HUES48 (cell line): ENCODE measurements at regions not wholly inside any gene's neighbourhood (a gene's known extent, or its start where the extent isn't known, plus 50 kb on each side); places are given as distances from the start of the nearest gene placed in this dataset.
A peak's percentile ranks its signal among the peaks of the same experiment; 100 is the strongest.

Experiments used
- H3K27ac ChIP-seq: one replicate; pipeline ENCODE4 v1.7.0; 2013; ENCODE audit warnings: low read depth, low read length, inconsistent platforms
- H3K27me3 ChIP-seq: 2 replicates; pipeline ENCODE4 v1.6.1; 2013; ENCODE audit warnings: mild to moderate bottlenecking, low read length; ENCODE audit not compliant: control insufficient read depth, insufficient read depth
- H3K36me3 ChIP-seq: 2 replicates; pipeline ENCODE4 v1.6.1; 2013; ENCODE audit warnings: low read length; ENCODE audit not compliant: control insufficient read depth, insufficient read depth
- H3K4me1 ChIP-seq: 2 replicates; pipeline ENCODE4 v1.6.1; 2013; ENCODE audit warnings: mild to moderate bottlenecking, low read length; ENCODE audit not compliant: control insufficient read depth, insufficient read depth
- H3K4me3 ChIP-seq: 2 replicates; pipeline ENCODE4 v1.5.1; 2013; ENCODE audit warnings: mild to moderate bottlenecking, low read depth, low read length
- H3K9ac ChIP-seq: 2 replicates; pipeline ENCODE4 v1.6.1; 2013; ENCODE audit warnings: mild to moderate bottlenecking, low read depth, low read length, moderate library complexity
- H3K9me3 ChIP-seq: 2 replicates; pipeline ENCODE4 v1.6.1; 2013; ENCODE audit warnings: low read length; ENCODE audit not compliant: control insufficient read depth, insufficient read depth

GRCh38 chr3:27865731-27866130, 143.6 kb upstream of the EOMES start:
- no peak overlapping the region for H3K4me3 ChIP-seq
- no peaks in the 10 kb centered on the region for H3K9me3 ChIP-seq
- no peaks in the 10 kb centered on the region for H3K27me3 ChIP-seq
- H3K9ac ChIP-seq, result no peak overlapping the region
- H3K27ac ChIP-seq, result no peak overlapping the region
- no peaks in the 10 kb centered on the region for H3K4me1 ChIP-seq
- H3K36me3 ChIP-seq, result no peaks in the 10 kb centered on the region

GRCh38 chr3:27869152-27869551, 147.0 kb upstream of the EOMES start:
- Histone ChIP-seq H3K27me3 (no peaks in the 10 kb centered on the region), H3K36me3 (no peaks in the 10 kb centered on the region), H3K27ac (no peak overlapping the region), H3K9me3 (no peaks in the 10 kb centered on the region), H3K4me3 (no peak overlapping the region), H3K9ac (no peak overlapping the region), H3K4me1 (no peaks in the 10 kb centered on the region)

- Histone ChIP-seq H3K36me3 (no peaks in the 10 kb centered on the region), H3K27ac (no peak overlapping the region), H3K4me3 (no peak overlapping the region), H3K4me1 (0 out of 2 replicates have a peak, but pooled peaks cover 4% of the 10 kb centered on the region), H3K27me3 (no peaks in the 10 kb centered on the region), H3K9me3 (no peaks in the 10 kb centered on the region), H3K9ac (no peak overlapping the region)
These were observed 155.2 kb upstream of the EOMES start for GRCh38 chr3:27877061-27878013.

GRCh38 chr3:27878014-27878383, 155.9 kb upstream of the EOMES start:
- no peak overlapping the region for H3K4me3 ChIP-seq
- H3K27ac ChIP-seq, result no peak overlapping the region
- no peaks in the 10 kb centered on the region for H3K9me3 ChIP-seq

GRCh38 chr3:27880969-27881892, 159.1 kb upstream of the EOMES start:
- Histone ChIP-seq H3K27ac (no peak overlapping the region), H3K4me3 (no peak overlapping the region), H3K9ac (no peak overlapping the region), H3K9me3 (no peaks in the 10 kb centered on the region), H3K4me1 (peaks cover 30% of the 10 kb centered on the region), H3K27me3 (no peaks in the 10 kb centered on the region), H3K36me3 (no peaks in the 10 kb centered on the region)

More at GRCh38 chr3:27878014-27878383, 155.9 kb upstream of the EOMES start:
- no peaks in the 10 kb centered on the region for H3K36me3 ChIP-seq
- H3K9ac ChIP-seq, result no peak overlapping the region
- H3K4me1 ChIP-seq, result peaks cover 6% of the 10 kb centered on the region; the same call in 1 of the 2 replicates
- H3K27me3 ChIP-seq, result no peaks in the 10 kb centered on the region

DNA sequence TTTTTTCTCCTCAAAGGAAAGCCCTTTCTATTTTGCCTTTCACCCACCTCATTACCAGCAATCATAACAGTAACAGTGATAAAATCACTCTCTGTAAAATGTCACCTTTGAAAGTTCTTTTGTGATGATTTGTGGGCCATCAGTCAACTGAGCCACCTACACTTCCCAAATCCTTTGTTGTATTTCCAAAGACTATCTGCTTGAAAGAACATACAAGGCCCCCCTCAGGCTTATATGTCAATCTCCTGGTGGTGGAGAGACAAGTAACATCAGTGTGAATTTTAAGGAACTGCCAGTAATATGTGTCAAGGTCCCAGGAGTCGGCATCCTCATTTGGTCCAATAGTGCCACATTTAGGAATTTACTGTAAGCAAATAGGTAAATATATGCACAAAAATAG, 161.1 kb upstream of the EOMES start:
- Histone ChIP-seq H3K27ac (peak overlapping the region; percentile 27), H3K36me3 (no peaks in the 10 kb centered on the region), H3K27me3 (no peaks in the 10 kb centered on the region), H3K9me3 (no peaks in the 10 kb centered on the region), H3K4me1 (peaks cover 39% of the 10 kb centered on the region), H3K4me3 (no peak overlapping the region), H3K9ac (no peak overlapping the region)

DNA sequence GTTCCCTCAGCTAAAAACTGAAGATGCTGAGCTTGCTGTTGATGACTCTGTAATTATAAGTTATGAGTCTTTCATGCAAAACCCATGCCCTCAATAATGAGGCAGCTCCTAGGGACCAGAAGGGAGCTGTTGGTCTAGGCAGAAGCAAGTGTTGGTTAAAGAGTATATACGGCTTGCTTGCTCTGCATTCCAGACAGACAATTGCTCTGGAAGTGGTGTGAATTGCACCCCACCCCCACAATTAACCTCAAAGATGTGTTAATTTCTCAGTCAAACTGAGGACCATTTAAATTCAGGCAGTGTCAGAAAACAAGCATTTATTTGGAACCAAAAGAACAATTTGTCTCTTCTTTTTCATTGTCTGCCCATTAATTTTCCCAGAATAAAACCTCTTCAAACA, 163.5 kb upstream of the EOMES start:
- Histone ChIP-seq H3K9ac (no peak overlapping the region), H3K27ac (peak overlapping the region; percentile 73), H3K27me3 (no peaks in the 10 kb centered on the region), H3K9me3 (no peaks in the 10 kb centered on the region), H3K4me1 (peaks cover 39% of the 10 kb centered on the region), H3K36me3 (no peaks in the 10 kb centered on the region), H3K4me3 (peak overlapping the region; percentile 20)

DNA sequence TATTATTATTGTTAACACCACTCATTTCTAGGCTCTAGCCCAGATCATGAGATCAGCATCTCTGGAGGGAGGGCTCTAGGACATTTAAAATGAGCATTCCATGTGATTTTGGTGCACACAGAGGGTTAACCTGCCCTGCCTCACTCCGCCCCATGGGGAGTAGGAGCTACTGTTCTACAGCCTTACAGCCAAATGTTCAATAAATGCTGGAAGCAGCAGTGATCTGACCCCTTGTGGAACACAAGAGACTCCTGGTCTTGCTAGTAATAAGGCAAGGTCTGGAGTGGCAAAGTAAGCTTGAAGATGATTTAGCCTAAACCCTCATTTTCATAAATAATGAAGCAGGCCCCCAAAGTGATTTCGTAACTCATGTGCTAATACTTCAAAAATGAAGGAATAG, 166.4 kb upstream of the EOMES start:
- Histone ChIP-seq H3K36me3 (no peaks in the 10 kb centered on the region), H3K27me3 (no peaks in the 10 kb centered on the region), H3K9me3 (no peaks in the 10 kb centered on the region), H3K27ac (no peak overlapping the region), H3K9ac (no peak overlapping the region), H3K4me3 (no peak overlapping the region), H3K4me1 (peaks cover 32% of the 10 kb centered on the region)

DNA sequence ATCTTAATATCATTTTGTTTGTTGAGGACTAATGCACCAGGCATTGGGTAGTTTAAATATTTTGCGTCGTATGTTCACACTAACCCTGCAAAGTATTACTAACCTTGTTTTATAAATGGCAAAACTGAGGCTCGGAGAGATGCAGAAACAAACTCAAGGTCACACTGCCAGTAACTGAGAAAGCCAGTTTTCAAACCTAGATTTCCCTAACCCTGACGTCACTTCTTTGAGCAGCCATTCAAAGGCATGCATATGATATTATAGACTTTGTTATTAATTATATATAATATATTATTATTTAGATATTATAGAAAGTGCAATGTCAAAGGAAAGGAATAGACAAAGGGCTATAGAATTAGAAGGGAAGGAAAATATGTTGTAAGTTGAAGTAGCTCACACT, 167.6 kb upstream of the EOMES start:
- Histone ChIP-seq H3K9ac (no peak overlapping the region), H3K36me3 (no peaks in the 10 kb centered on the region), H3K27ac (no peak overlapping the region), H3K4me1 (peaks cover 28% of the 10 kb centered on the region), H3K9me3 (no peaks in the 10 kb centered on the region), H3K27me3 (no peaks in the 10 kb centered on the region), H3K4me3 (no peak overlapping the region)

DNA sequence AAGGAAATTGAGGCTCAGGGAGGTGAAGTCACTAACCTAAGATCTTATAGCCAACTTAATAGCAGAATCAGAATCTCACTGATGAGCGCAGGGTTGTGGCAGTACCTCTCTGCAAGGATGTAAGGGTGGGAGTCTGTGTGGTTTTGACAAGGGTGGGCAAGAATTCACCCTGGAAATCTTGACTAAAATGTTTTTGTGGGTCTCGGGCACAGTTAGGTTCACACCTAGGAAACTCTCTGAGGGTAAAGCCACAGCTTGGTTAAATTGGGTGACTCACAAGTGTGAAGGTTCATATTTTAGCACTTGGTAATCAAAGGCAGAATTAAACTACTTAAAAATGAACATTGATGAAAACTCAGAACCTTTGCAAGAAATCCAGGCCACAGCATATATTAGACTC, 178.2 kb upstream of the EOMES start:
- no peaks in the 10 kb centered on the region for H3K4me1 ChIP-seq
- no peak overlapping the region for H3K27ac ChIP-seq
- no peaks in the 10 kb centered on the region for H3K36me3 ChIP-seq

DNA sequence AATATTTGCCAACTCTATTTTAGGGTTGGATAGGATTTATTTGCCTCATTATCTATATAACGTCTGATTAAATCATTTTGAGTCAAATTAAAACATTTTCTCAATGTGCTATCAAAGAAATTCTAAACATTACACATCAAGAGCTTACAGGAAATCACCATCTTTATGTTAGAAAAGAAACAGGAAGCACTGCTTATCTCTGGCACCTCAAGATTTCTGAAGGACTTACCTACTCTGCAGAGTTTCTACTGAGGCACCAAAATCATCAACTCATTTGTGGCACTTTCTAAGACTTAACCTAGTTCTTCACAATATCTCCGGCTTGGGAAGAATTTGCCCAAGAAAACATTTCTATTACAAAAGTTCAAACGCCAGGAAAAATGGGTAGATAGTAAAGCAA, 181.3 kb upstream of the EOMES start:
- peaks cover 4% of the 10 kb centered on the region; the same call in 1 of the 2 replicates for H3K4me1 ChIP-seq
- H3K27ac ChIP-seq, result no peak overlapping the region
- H3K27me3 ChIP-seq, result no peaks in the 10 kb centered on the region
- no peaks in the 10 kb centered on the region for H3K36me3 ChIP-seq
- H3K9ac ChIP-seq, result no peak overlapping the region
- no peak overlapping the region for H3K4me3 ChIP-seq
- no peaks in the 10 kb centered on the region for H3K9me3 ChIP-seq

More for the DNA sequence above, 178.2 kb upstream of the EOMES start:
- Histone ChIP-seq H3K9ac (no peak overlapping the region), H3K9me3 (no peaks in the 10 kb centered on the region), H3K4me3 (no peak overlapping the region), H3K27me3 (no peaks in the 10 kb centered on the region)
